ENCODE measurements at regions not wholly inside any gene's neighbourhood (a gene's known extent, or its start where the extent isn't known, plus 50 kb on each side); places are given as distances from the start of the nearest gene placed in this dataset.

DNA sequence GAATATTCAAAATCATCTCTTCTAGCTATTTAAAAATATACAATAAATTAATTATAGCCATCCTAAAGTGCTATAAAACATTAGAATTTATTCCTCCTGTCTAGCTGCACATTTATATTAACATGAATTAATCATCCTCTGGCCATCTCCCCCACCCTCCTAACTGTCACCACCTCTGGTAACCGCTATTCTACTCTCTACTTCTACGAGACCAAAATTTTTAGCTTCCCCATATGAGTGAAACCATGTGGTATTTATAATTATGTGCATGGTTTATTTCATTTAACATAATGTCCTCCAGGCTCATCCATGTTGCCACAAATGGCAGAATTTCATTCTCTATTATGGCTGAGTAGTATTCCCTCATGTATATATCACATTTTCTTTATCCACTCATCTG lies 265.2 kb downstream of the COG6 start:
- TF ChIP-seq, protein P1, sequence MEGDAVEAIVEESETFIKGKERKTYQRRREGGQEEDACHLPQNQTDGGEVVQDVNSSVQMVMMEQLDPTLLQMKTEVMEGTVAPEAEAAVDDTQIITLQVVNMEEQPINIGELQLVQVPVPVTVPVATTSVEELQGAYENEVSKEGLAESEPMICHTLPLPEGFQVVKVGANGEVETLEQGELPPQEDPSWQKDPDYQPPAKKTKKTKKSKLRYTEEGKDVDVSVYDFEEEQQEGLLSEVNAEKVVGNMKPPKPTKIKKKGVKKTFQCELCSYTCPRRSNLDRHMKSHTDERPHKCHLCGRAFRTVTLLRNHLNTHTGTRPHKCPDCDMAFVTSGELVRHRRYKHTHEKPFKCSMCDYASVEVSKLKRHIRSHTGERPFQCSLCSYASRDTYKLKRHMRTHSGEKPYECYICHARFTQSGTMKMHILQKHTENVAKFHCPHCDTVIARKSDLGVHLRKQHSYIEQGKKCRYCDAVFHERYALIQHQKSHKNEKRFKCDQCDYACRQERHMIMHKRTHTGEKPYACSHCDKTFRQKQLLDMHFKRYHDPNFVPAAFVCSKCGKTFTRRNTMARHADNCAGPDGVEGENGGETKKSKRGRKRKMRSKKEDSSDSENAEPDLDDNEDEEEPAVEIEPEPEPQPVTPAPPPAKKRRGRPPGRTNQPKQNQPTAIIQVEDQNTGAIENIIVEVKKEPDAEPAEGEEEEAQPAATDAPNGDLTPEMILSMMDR (IDR thresholded peaks at IDR 0.05; ENCODE audit: low read depth, low read length, poor library complexity, severe bottlenecking) = no peak
- no peak for TF ChIP-seq EZH2phosphoT487 (IDR thresholded peaks at IDR 0.05; ENCODE audit: borderline replicate concordance, low read length)
